Stimulated activated CD4-positive, alpha-beta T cell treated with anti-CD3 and anti-CD28 coated beads, Interleukin-4, amount 100 ng/mL, for 1 hour (primary cell): ENCODE measurements at regions not wholly inside any gene's neighbourhood (a gene's known extent, or its start where the extent isn't known, plus 50 kb on each side); places are given as distances from the start of the nearest gene placed in this dataset.

Source experiments
- DNase-seq: peaks from one replicate; pipeline ENCODE4 v3.0.0-alpha.2; 2020

- DNase-seq, result no peak
Measured at GRCh38 chr7:17132726-17133125, 165.7 kb upstream of the AHR start.

- DNase-seq, result no peak
Measured at GRCh38 chr7:17133977-17134376, 164.5 kb upstream of the AHR start.

- no peak for DNase-seq
Measured at GRCh38 chr7:17134786-17135185, 163.7 kb upstream of the AHR start.

- DNase-seq, result no peak
Measured at GRCh38 chr7:17136126-17136525, 162.3 kb upstream of the AHR start.

GRCh38 chr7:17139081-17139480 lies 159.4 kb upstream of the AHR start:
- DNase-seq, result no peak

- DNase-seq, result no peak
Measured at GRCh38 chr7:17140406-17140805, 158.0 kb upstream of the AHR start.

- no peak for DNase-seq
Measured at GRCh38 chr7:17142831-17143541, 155.5 kb upstream of the AHR start.

- DNase-seq, result peak; percentile 55
Measured at GRCh38 chr7:17144322-17144721, 154.1 kb upstream of the AHR start.

- DNase-seq, result no peak
Measured at GRCh38 chr7:17146621-17147020, 151.8 kb upstream of the AHR start.

- no peak for DNase-seq
Measured at GRCh38 chr7:17147409-17147808, 151.0 kb upstream of the AHR start.

- DNase-seq, result no peak
Measured at GRCh38 chr7:17150018-17150417, 148.4 kb upstream of the AHR start.

- no peak for DNase-seq
Measured at GRCh38 chr7:17152721-17153120, 145.7 kb upstream of the AHR start.

- peak; percentile 48 for DNase-seq
Measured at GRCh38 chr7:17153536-17153935, 144.9 kb upstream of the AHR start.

- no peak for DNase-seq
Measured at GRCh38 chr7:17155529-17155928, 142.9 kb upstream of the AHR start.

GRCh38 chr7:17158261-17158660 lies 140.2 kb upstream of the AHR start:
- no peak for DNase-seq

GRCh38 chr7:17159500-17160037 lies 138.9 kb upstream of the AHR start:
- DNase-seq, result no peak

- peak; percentile 19 for DNase-seq
Measured at GRCh38 chr7:17166824-17167379, 131.6 kb upstream of the AHR start.

GRCh38 chr7:17168416-17168815 lies 130.0 kb upstream of the AHR start:
- no peak for DNase-seq

GRCh38 chr7:17171427-17171826 lies 127.0 kb upstream of the AHR start:
- DNase-seq, result no peak

GRCh38 chr7:17176371-17177032 lies 122.0 kb upstream of the AHR start:
- no peak for DNase-seq

- DNase-seq, result no peak
Measured at GRCh38 chr7:17178545-17178944, 119.9 kb upstream of the AHR start.

- DNase-seq, result no peak
Measured at GRCh38 chr7:17181482-17181881, 117.0 kb upstream of the AHR start.

- DNase-seq, result no peak
Measured at GRCh38 chr7:17183630-17184328, 114.7 kb upstream of the AHR start.
